HepG2 (cell line): ENCODE measurements at regions not wholly inside any gene's neighbourhood (a gene's known extent, or its start where the extent isn't known, plus 50 kb on each side); places are given as distances from the start of the nearest gene placed in this dataset.

Source experiments
- ATAC-seq: fragments of 200-7000 bp; cut with Tn5 transposase; 3 replicates; pipeline ENCODE4 v1.9.1; 2020; ENCODE audit warnings: mild to moderate bottlenecking, moderate library complexity
- BruUV-seq: library from RNA; stranded (reverse); fragments of 400-500 nt; replicated peaks from 2 replicates; lab custom pipeline; 2021; lab: Mats Ljungman, UMichigan
- CTCF ChIA-PET: fragments of 300-600 bp; formaldehyde crosslinking; extraction: SDS; loops from one replicate; lab custom pipeline; 2021; ENCODE audit warnings: low total read pairs, inconsistent platforms, low intra/inter-chr PET ratio; lab: Yijun Ruan, JAX
- POLR2A ChIA-PET: fragments of 350-600 bp; sonication (Branson Sonifier 250); formaldehyde crosslinking; loops from one replicate; lab custom pipeline; 2020; ENCODE audit warnings: antibody characterized with exemption, inconsistent platforms; lab: Yijun Ruan, JAX
- DNase-seq: peaks from one replicate; pipeline ENCODE4 v3.0.0-alpha.2; 2015; ENCODE audit warnings: low spot score
- FAIRE-seq: peaks from 3 replicates; lab custom pipeline; 2011; peaks lifted over from hg19 to GRCh38; lab: Jason Lieb, UNC
- H2AFZ ChIP-seq: one replicate; pipeline ENCODE4 v1.6.1; 2011; ENCODE audit warnings: low read length, inconsistent platforms
- H3K27ac ChIP-seq: fragments of 300-600 bp; 3 replicates; pipeline ENCODE4 v1.8.0; 2011; ENCODE audit warnings: mixed run types, mild to moderate bottlenecking, mixed read lengths, low read length, inconsistent platforms; ENCODE audit not compliant: insufficient read depth; ENCODE audit errors: extremely low read length
- H3K27me3 ChIP-seq, 2 experiments: fragments of 200-600 bp in 1 of 2; 2 replicates in 1 of 2; 3 replicates in 1 of 2; pipeline versions ENCODE4 v1.6.0 to v1.8.0; 2011; ENCODE audit warnings: low read length in 2 of 2, mild to moderate bottlenecking in 2 of 2, moderate library complexity in 2 of 2, inconsistent platforms in 1 of 2; ENCODE audit not compliant: insufficient read depth in 2 of 2, control insufficient read depth in 1 of 2
- H3K36me3 ChIP-seq, 2 experiments: fragments of 200-600 bp in 1 of 2; replicated peaks in 1 of 2; 2 replicates in 1 of 2; 3 replicates in 1 of 2; pipeline versions ENCODE4 v1.5.1 to v1.8.0; 2011; ENCODE audit warnings: low read length in 2 of 2, inconsistent platforms in 1 of 2; ENCODE audit not compliant: insufficient read depth in 2 of 2, control insufficient read depth in 1 of 2
- H3K4me1 ChIP-seq: 2 replicates; pipeline ENCODE4 v1.5.1; 2012; ENCODE audit warnings: low read length, inconsistent platforms; ENCODE audit not compliant: insufficient read depth
- H3K4me2 ChIP-seq: 2 replicates; pipeline ENCODE4 v1.6.0; 2011; ENCODE audit warnings: low read depth, low read length, inconsistent platforms
- H3K4me3 ChIP-seq, 3 experiments: fragments of 200-600 bp in 1 of 3; sonication (generic), shearing (Covaris generic) in 1 of 3; replicated peaks in 1 of 3; 2 replicates each; pipeline ENCODE4 v1.5.1; 2011 to 2016; ENCODE audit warnings: low read length in 3 of 3, inconsistent platforms in 2 of 3, low read depth in 2 of 3, mild to moderate bottlenecking in 2 of 3, control low read depth in 1 of 3, mixed read lengths in 1 of 3; ENCODE audit not compliant: insufficient read depth in 1 of 3
- H3K79me2 ChIP-seq: one replicate; pipeline ENCODE4 v1.6.1; 2011; ENCODE audit warnings: low read length, inconsistent platforms; ENCODE audit not compliant: insufficient read depth
- H3K9ac ChIP-seq: 2 replicates; pipeline ENCODE4 v1.6.0; 2011; ENCODE audit warnings: mild to moderate bottlenecking, low read depth, low read length, inconsistent platforms; ENCODE audit not compliant: insufficient read depth
- H3K9me3 ChIP-seq: 2 replicates; pipeline ENCODE4 v1.5.1; 2012; ENCODE audit warnings: mild to moderate bottlenecking, low read length
- H4K20me1 ChIP-seq: 2 replicates; pipeline ENCODE4 v1.6.0; 2011; ENCODE audit warnings: inconsistent platforms, mild to moderate bottlenecking, low read length, moderate library complexity; ENCODE audit not compliant: insufficient read depth
- HNRNPK ChIP-seq: fragments of 200-400 bp; formaldehyde crosslinking; IDR thresholded peaks from 2 replicates; pipeline ENCODE4 v1.6.1; 2018; ENCODE audit warnings: low read length, low read depth, moderate library complexity, mild to moderate bottlenecking; ENCODE audit not compliant: poor library complexity, severe bottlenecking
- ISL2 ChIP-seq: sonication (generic); formaldehyde crosslinking; IDR thresholded peaks from 2 replicates; pipeline ENCODE4 v1.5.0; 2020; ENCODE audit warnings: missing genetic modification reagents
- NFE2L1 ChIP-seq: sonication (generic); formaldehyde crosslinking; IDR thresholded peaks from 2 replicates; pipeline ENCODE4 v1.4.0; 2020; ENCODE audit warnings: missing genetic modification reagents, mild to moderate bottlenecking, borderline replicate concordance
- PCBP2 ChIP-seq: fragments of 200-400 bp; formaldehyde crosslinking; optimal IDR thresholded peaks from 2 replicates; pipeline ENCODE3; 2018; ENCODE audit warnings: low read length, low read depth; ENCODE audit not compliant: poor library complexity, severe bottlenecking
- ZFY ChIP-seq: sonication (generic); formaldehyde crosslinking; IDR thresholded peaks from 2 replicates; pipeline ENCODE4 v1.4.0; 2020; ENCODE audit warnings: missing genetic modification reagents
- ZNF12 ChIP-seq: sonication (generic); formaldehyde crosslinking; IDR thresholded peaks from 2 replicates; pipeline ENCODE4 v1.5.0; 2020; ENCODE audit warnings: missing genetic modification reagents
- ZNF230 ChIP-seq: sonication (generic); formaldehyde crosslinking; IDR thresholded peaks from 2 replicates; pipeline ENCODE4 v1.4.0; 2020; ENCODE audit warnings: mild to moderate bottlenecking, missing genetic modification reagents
- ZNF274 ChIP-seq: sonication (generic); formaldehyde crosslinking; IDR thresholded peaks from 2 replicates; pipeline ENCODE4 v1.5.1; 2020; ENCODE audit warnings: mild to moderate bottlenecking, missing genetic modification reagents
- ZNF292 ChIP-seq: sonication (generic); formaldehyde crosslinking; IDR thresholded peaks from 2 replicates; pipeline ENCODE4 v1.8.1; 2022; ENCODE audit warnings: mild to moderate bottlenecking, low read depth, missing genetic modification reagents, borderline replicate concordance
- ZNF546 ChIP-seq: sonication (generic); formaldehyde crosslinking; conservative IDR thresholded peaks from 2 replicates; pipeline ENCODE4 v1.8.1; 2023; ENCODE audit warnings: mild to moderate bottlenecking, missing genetic modification reagents
- WGBS: methylation state at CpG from one replicate; pipeline ENCODE4 v1.1.6; 2017; ENCODE audit warnings: low lambda C conversion rate; 5-methylcytosine and 5-hydroxymethylcytosine counted together
- in situ Hi-C: cut with HindIII; loops from 2 replicates; pipeline ENCODE4 v1.10.0; 2017; ENCODE audit warnings: low pct_unique_long_range_greater_than_20kb; ENCODE audit not compliant: extremely low pct_ligation_motif_present
- intact Hi-C: fragments of 100-400 bp; cut with micrococcal nuclease; formaldehyde crosslinking; loops from one replicate; pipeline ENCODE4 v1.10.0; 2022; ENCODE audit not compliant: unreplicated experiment
- TF ChIP-seq, protein P1 (sequence below): fragments of 450-650 bp; IDR thresholded peaks from 2 replicates; pipeline ENCODE4 v1.6.1; 2016

DNA sequence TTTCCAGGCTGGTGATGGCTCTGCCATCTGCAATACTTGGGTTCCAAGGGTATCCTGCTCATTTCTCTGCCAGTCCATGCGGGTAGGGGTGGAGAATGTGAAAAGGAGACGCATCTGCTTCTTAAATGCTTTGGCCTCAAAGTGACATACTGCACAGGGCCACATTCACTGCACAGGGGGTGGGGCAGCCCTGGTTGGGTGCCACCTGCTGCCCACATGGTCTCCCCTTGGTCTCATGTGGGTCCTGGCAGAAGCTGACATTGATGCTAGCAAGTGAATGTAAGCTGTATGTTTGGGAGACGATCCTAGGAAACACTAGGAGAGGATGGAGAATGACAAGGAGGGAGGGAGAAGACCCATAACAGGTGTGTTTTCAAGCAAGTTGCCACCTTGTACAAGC, 140.9 kb downstream of the EDN3 start:
- no peak for TF ChIP-seq ISL2 (CRISPR knock-in tag)
- TF ChIP-seq, protein P1, sequence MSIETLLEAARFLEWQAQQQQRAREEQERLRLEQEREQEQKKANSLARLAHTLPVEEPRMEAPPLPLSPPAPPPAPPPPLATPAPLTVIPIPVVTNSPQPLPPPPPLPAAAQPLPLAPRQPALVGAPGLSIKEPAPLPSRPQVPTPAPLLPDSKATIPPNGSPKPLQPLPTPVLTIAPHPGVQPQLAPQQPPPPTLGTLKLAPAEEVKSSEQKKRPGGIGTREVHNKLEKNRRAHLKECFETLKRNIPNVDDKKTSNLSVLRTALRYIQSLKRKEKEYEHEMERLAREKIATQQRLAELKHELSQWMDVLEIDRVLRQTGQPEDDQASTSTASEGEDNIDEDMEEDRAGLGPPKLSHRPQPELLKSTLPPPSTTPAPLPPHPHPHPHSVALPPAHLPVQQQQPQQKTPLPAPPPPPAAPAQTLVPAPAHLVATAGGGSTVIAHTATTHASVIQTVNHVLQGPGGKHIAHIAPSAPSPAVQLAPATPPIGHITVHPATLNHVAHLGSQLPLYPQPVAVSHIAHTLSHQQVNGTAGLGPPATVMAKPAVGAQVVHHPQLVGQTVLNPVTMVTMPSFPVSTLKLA = peak; percentile 52
- CTCF ChIA-PET = no interaction called here

DNA sequence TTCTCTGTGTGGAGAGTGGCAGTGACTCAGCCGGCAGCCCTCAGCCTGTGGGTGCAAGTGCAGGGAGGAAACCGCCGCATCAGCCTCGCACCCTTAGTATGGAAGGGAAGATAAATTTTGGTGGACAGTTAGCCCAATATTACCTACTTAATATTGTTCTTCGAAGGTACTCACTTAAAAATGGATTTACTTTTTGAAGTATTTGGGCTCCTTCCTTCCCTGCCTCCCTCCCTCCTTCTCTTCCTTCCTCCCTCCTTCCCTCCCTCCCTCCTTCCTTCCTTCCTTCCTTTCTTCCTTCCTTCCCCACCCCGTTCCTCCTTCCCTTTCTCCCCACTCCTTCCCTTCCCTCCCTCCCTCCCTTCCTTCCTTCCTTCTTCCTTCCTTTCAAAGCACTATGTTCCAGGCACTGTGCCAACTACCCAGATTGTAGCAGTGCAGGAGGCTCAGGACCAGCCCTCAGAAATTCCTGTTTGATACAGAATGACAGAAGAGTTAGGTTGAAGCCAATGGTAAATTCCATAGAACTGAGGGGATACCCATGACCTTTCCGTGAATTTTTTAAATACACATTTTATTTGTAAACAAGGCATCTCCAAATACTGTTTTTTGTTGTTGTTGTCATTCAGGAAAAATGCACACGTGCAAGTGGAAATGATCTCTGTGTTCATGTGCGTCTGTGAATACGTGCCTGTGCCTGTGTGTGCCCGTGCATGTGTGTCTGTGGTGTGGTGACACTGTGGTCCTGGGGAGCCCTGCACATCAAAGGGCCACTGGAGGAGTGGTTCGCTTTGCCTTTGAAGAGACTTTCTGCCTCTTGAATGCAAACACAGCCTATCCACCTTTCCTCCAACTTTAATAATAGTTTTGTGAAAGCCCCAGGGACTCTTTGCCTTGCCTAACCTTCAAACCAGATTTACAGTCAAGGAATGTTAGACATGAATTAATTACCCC, 141.7 kb downstream of the EDN3 start:
- Histone ChIP-seq H3K27me3 (peaks cover 5 to 72% of the 10 kb centered on the region in 2 experiments; a peak in 4 of 5 replicates), H3K9ac (no peak overlapping the region), H3K4me1 (no peaks in the 10 kb centered on the region), H4K20me1 (no peaks in the 10 kb centered on the region), H3K36me3 (no peaks in the 10 kb centered on the region), H3K4me3 (no peak overlapping the region), H3K4me2 (no peak overlapping the region), H3K9me3 (no peaks in the 10 kb centered on the region), H3K27ac (no peak overlapping the region)
- ChIA-PET CTCF (no interaction called here), POLR2A (no interaction called here)
- no peak for FAIRE-seq
- no peak for ATAC-seq
- intact Hi-C loops = no loop called here
- 28% methylated on average over 12 of the region's 12 CpGs for WGBS
- no peak for DNase-seq
- in situ Hi-C loops = no loop called here
- no TSS peak for BruUV-seq
- no peak for TF ChIP-seq ZFY (CRISPR knock-in tag)
- TF ChIP-seq PCBP2 = peak; percentile 59
- no peak for TF ChIP-seq ZNF274 (CRISPR knock-in tag)
- no peak for TF ChIP-seq ZNF292
- no peak for TF ChIP-seq ZNF546
- TF ChIP-seq ZNF12 (CRISPR knock-in tag) = no peak
- no peak for TF ChIP-seq ZNF230 (CRISPR knock-in tag)
- peak; percentile 93 for TF ChIP-seq HNRNPK
- no peak for TF ChIP-seq NFE2L1 (CRISPR knock-in tag)
- TF ChIP-seq, all 625 proteins: peak for 2
- no peaks in the 10 kb centered on the region for H3K79me2 ChIP-seq
- H2AFZ ChIP-seq = no peak overlapping the region

More for the DNA sequence above, 140.9 kb downstream of the EDN3 start:
- FAIRE-seq (no peak), DNase-seq (no peak), ATAC-seq (no peak)
- in situ Hi-C loops (no loop called here), intact Hi-C loops (no loop called here)
- H3K9ac ChIP-seq = no peak overlapping the region
- H3K9me3 ChIP-seq = no peaks in the 10 kb centered on the region
- H3K27me3 ChIP-seq = peaks cover 5 to 71% of the 10 kb centered on the region in 2 experiments; a peak in 4 of 5 replicates
- H3K4me1 ChIP-seq = no peaks in the 10 kb centered on the region
- no peaks in the 10 kb centered on the region for H4K20me1 ChIP-seq
- H3K36me3 ChIP-seq = no peaks in the 10 kb centered on the region
- no peaks in the 10 kb centered on the region for H3K79me2 ChIP-seq
- no TSS peak for BruUV-seq
- H2AFZ ChIP-seq = no peak overlapping the region
- WGBS = 11% methylated on average over 3 of the region's 3 CpGs
- H3K4me3 ChIP-seq = no peak overlapping the region
- no peak overlapping the region for H3K4me2 ChIP-seq
- POLR2A ChIA-PET = no interaction called here
- H3K27ac ChIP-seq = no peak overlapping the region
